K562 (cell line): ENCODE measurements at regions not wholly inside any gene's neighbourhood (a gene's known extent, or its start where the extent isn't known, plus 50 kb on each side); places are given as distances from the start of the nearest gene placed in this dataset.

Experiments
- EP400 ChIP-seq: fragments of 450-650 bp; IDR thresholded peaks from 2 replicates; pipeline ENCODE4 v1.6.1; 2017; ENCODE audit warnings: antibody characterized with exemption, mild to moderate bottlenecking, moderate library complexity
- HNRNPUL1 ChIP-seq: fragments of 200-400 bp; formaldehyde crosslinking; IDR thresholded peaks from 2 replicates; pipeline ENCODE4 v1.6.1; 2017; ENCODE audit warnings: low read length
- PHB ChIP-seq: fragments of 250-450 bp; sonication (Bioruptor Pico); IDR thresholded peaks from 2 replicates; pipeline ENCODE4 v1.5.0; 2021
- PHF21A ChIP-seq: fragments of 450-650 bp; IDR thresholded peaks from 2 replicates; pipeline ENCODE4 v1.6.1; 2017; ENCODE audit warnings: low read depth, borderline replicate concordance
- TSC22D4 ChIP-seq: fragments of 450-650 bp; IDR thresholded peaks from 2 replicates; pipeline ENCODE4 v1.6.1; 2016; ENCODE audit warnings: missing genetic modification characterization, missing biosample characterization, control low read depth
- ZBTB7A ChIP-seq: IDR thresholded peaks from 2 replicates; pipeline ENCODE4 v1.6.1; 2011; ENCODE audit warnings: low read depth, mild to moderate bottlenecking, low read length, moderate library complexity, borderline replicate concordance; ENCODE audit not compliant: control insufficient read depth
- ZNF316 ChIP-seq: fragments of 450-650 bp; IDR thresholded peaks from 2 replicates; pipeline ENCODE4 v1.6.1; 2016
- TF ChIP-seq, protein P1 (sequence below): sonication (generic); formaldehyde crosslinking; IDR thresholded peaks from 2 replicates; pipeline ENCODE4 v1.8.0; 2022; ENCODE audit warnings: mild to moderate bottlenecking, missing genetic modification reagents
- TF ChIP-seq, protein P2 (sequence below): sonication (generic); formaldehyde crosslinking; IDR thresholded peaks from 2 replicates; pipeline ENCODE4 v1.8.1; 2023; ENCODE audit warnings: mild to moderate bottlenecking, missing genetic modification reagents
- TF ChIP-seq, protein P3 (sequence below): fragments of 450-650 bp; IDR thresholded peaks from 2 replicates; pipeline ENCODE4 v1.6.1; 2016; ENCODE audit warnings: mild to moderate bottlenecking, moderate library complexity

DNA sequence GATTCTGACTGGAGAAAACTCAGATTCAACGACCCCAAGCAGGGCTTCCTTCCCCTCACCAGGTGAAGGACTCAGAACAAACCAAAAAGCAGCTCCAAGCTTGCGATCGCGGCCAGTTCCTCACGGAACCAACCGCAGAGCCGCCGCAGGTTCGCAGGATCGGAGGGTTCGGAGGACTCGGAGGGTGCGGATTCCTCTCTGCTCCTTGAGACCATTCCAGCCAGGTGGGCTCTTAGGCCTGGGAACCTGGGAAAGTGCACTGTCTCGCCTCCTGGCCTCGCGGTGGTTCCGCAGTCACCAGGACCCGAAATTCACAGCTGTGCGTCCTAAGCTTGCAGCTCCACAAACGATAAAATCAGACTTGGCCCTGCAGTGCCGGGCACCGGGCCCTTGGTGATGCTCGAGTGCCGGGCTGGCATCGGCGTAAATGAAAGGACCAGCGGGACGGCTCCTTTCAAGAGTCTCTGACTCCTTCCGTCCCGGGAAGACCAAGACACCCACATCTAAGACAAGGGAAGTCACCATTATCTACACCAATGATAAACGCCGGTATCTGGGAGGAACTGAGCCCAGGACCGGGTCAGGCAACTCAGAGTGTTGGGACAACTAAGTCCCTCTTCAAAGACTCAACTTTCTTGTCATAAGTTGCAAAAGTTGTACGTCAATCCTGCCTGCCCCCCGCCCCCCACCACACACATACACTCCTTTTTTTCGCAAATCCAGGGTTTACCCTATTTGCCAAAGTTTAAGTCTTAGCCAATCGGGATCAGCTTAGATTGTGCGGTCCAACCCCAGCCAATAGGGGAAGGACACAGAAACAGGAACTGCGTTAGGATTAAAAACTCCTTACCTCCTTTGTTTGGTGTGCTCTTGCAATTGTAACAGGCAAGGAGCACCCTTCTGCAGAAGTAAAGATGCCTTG is 69.8 kb upstream of the PRSS16 start (continued):
- TF ChIP-seq, protein P1, sequence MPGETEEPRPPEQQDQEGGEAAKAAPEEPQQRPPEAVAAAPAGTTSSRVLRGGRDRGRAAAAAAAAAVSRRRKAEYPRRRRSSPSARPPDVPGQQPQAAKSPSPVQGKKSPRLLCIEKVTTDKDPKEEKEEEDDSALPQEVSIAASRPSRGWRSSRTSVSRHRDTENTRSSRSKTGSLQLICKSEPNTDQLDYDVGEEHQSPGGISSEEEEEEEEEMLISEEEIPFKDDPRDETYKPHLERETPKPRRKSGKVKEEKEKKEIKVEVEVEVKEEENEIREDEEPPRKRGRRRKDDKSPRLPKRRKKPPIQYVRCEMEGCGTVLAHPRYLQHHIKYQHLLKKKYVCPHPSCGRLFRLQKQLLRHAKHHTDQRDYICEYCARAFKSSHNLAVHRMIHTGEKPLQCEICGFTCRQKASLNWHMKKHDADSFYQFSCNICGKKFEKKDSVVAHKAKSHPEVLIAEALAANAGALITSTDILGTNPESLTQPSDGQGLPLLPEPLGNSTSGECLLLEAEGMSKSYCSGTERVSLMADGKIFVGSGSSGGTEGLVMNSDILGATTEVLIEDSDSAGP, result peak; percentile 30; the same call in 1 of the 2 replicates
- TF ChIP-seq, protein P2, sequence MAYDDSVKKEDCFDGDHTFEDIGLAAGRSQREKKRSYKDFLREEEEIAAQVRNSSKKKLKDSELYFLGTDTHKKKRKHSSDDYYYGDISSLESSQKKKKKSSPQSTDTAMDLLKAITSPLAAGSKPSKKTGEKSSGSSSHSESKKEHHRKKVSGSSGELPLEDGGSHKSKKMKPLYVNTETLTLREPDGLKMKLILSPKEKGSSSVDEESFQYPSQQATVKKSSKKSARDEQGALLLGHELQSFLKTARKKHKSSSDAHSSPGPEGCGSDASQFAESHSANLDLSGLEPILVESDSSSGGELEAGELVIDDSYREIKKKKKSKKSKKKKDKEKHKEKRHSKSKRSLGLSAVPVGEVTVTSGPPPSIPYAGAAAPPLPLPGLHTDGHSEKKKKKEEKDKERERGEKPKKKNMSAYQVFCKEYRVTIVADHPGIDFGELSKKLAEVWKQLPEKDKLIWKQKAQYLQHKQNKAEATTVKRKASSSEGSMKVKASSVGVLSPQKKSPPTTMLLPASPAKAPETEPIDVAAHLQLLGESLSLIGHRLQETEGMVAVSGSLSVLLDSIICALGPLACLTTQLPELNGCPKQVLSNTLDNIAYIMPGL (CRISPR knock-in tag), result peak; percentile 71; the same call in 1 of the 2 replicates
- no peak for TF ChIP-seq TSC22D4 (tag)
- TF ChIP-seq, protein P3, sequence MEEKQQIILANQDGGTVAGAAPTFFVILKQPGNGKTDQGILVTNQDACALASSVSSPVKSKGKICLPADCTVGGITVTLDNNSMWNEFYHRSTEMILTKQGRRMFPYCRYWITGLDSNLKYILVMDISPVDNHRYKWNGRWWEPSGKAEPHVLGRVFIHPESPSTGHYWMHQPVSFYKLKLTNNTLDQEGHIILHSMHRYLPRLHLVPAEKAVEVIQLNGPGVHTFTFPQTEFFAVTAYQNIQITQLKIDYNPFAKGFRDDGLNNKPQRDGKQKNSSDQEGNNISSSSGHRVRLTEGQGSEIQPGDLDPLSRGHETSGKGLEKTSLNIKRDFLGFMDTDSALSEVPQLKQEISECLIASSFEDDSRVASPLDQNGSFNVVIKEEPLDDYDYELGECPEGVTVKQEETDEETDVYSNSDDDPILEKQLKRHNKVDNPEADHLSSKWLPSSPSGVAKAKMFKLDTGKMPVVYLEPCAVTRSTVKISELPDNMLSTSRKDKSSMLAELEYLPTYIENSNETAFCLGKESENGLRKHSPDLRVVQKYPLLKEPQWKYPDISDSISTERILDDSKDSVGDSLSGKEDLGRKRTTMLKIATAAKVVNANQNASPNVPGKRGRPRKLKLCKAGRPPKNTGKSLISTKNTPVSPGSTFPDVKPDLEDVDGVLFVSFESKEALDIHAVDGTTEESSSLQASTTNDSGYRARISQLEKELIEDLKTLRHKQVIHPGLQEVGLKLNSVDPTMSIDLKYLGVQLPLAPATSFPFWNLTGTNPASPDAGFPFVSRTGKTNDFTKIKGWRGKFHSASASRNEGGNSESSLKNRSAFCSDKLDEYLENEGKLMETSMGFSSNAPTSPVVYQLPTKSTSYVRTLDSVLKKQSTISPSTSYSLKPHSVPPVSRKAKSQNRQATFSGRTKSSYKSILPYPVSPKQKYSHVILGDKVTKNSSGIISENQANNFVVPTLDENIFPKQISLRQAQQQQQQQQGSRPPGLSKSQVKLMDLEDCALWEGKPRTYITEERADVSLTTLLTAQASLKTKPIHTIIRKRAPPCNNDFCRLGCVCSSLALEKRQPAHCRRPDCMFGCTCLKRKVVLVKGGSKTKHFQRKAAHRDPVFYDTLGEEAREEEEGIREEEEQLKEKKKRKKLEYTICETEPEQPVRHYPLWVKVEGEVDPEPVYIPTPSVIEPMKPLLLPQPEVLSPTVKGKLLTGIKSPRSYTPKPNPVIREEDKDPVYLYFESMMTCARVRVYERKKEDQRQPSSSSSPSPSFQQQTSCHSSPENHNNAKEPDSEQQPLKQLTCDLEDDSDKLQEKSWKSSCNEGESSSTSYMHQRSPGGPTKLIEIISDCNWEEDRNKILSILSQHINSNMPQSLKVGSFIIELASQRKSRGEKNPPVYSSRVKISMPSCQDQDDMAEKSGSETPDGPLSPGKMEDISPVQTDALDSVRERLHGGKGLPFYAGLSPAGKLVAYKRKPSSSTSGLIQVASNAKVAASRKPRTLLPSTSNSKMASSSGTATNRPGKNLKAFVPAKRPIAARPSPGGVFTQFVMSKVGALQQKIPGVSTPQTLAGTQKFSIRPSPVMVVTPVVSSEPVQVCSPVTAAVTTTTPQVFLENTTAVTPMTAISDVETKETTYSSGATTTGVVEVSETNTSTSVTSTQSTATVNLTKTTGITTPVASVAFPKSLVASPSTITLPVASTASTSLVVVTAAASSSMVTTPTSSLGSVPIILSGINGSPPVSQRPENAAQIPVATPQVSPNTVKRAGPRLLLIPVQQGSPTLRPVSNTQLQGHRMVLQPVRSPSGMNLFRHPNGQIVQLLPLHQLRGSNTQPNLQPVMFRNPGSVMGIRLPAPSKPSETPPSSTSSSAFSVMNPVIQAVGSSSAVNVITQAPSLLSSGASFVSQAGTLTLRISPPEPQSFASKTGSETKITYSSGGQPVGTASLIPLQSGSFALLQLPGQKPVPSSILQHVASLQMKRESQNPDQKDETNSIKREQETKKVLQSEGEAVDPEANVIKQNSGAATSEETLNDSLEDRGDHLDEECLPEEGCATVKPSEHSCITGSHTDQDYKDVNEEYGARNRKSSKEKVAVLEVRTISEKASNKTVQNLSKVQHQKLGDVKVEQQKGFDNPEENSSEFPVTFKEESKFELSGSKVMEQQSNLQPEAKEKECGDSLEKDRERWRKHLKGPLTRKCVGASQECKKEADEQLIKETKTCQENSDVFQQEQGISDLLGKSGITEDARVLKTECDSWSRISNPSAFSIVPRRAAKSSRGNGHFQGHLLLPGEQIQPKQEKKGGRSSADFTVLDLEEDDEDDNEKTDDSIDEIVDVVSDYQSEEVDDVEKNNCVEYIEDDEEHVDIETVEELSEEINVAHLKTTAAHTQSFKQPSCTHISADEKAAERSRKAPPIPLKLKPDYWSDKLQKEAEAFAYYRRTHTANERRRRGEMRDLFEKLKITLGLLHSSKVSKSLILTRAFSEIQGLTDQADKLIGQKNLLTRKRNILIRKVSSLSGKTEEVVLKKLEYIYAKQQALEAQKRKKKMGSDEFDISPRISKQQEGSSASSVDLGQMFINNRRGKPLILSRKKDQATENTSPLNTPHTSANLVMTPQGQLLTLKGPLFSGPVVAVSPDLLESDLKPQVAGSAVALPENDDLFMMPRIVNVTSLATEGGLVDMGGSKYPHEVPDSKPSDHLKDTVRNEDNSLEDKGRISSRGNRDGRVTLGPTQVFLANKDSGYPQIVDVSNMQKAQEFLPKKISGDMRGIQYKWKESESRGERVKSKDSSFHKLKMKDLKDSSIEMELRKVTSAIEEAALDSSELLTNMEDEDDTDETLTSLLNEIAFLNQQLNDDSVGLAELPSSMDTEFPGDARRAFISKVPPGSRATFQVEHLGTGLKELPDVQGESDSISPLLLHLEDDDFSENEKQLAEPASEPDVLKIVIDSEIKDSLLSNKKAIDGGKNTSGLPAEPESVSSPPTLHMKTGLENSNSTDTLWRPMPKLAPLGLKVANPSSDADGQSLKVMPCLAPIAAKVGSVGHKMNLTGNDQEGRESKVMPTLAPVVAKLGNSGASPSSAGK, result no peak; the same call in 1 of the 2 replicates
- TF ChIP-seq HNRNPUL1, result no peak
- 0 out of 2 replicates have a peak, but pooled peaks have one; percentile 32 for TF ChIP-seq EP400
- TF ChIP-seq ZNF316, result no peak
- TF ChIP-seq ZBTB7A, result no peak
- TF ChIP-seq PHF21A, result no peak
- no peak for TF ChIP-seq PHB
